IMR-90 (cell line): ENCODE measurements at regions not wholly inside any gene's neighbourhood (a gene's known extent, or its start where the extent isn't known, plus 50 kb on each side); places are given as distances from the start of the nearest gene placed in this dataset.

Source experiments
- ATAC-seq: fragments of 200-7000 bp; cut with Tn5 transposase; 2 replicates; pipeline ENCODE4 v1.9.1; 2020; ENCODE audit warnings: low read depth, mild to moderate bottlenecking, moderate library complexity
- BruUV-seq: library from RNA; stranded (reverse); fragments of 400-500 nt; replicated peaks from 2 replicates; lab custom pipeline; 2021; lab: Mats Ljungman, UMichigan
- CTCF ChIA-PET: fragments of 300-600 bp; formaldehyde crosslinking; extraction: SDS; loops from one replicate; lab custom pipeline; 2021; ENCODE audit warnings: antibody characterized with exemption; lab: Yijun Ruan, JAX
- POLR2A ChIA-PET: fragments of 300-600 bp; sonication (Branson Sonifier 250); formaldehyde crosslinking; loops from one replicate; lab custom pipeline; 2022; ENCODE audit warnings: antibody characterized with exemption; ENCODE audit not compliant: unreplicated experiment; lab: Charles Lee
- DNase-seq: peaks from one replicate; pipeline ENCODE4 v3.0.0; 2013
- H2AFZ ChIP-seq: replicated peaks from 2 replicates; pipeline ENCODE3; 2013; ENCODE audit warnings: low read length, mild to moderate bottlenecking; ENCODE audit not compliant: poor library complexity
- H2AK5ac ChIP-seq: 2 replicates; pipeline ENCODE4 v1.6.1; 2013; ENCODE audit warnings: low read depth, low read length, inconsistent platforms
- H2AK9ac ChIP-seq: replicated peaks from 2 replicates; pipeline ENCODE3; 2013; ENCODE audit warnings: mild to moderate bottlenecking, low read depth, low read length, moderate library complexity; ENCODE audit not compliant: poor library complexity
- H2BK120ac ChIP-seq: 2 replicates; pipeline ENCODE4 v1.6.1; 2013; ENCODE audit warnings: low read depth, low read length, inconsistent platforms
- H2BK15ac ChIP-seq: 3 replicates; pipeline ENCODE4 v1.6.1; 2013; ENCODE audit warnings: low read depth, low read length, inconsistent platforms
- H2BK20ac ChIP-seq: 2 replicates; pipeline ENCODE4 v1.6.1; 2013; ENCODE audit warnings: low read depth, mild to moderate bottlenecking, inconsistent platforms, low read length, moderate library complexity
- H2BK5ac ChIP-seq: 2 replicates; pipeline ENCODE4 v1.6.1; 2013; ENCODE audit warnings: mild to moderate bottlenecking, low read depth, low read length, inconsistent platforms; ENCODE audit not compliant: poor library complexity, severe bottlenecking
- H3K14ac ChIP-seq: replicated peaks from 2 replicates; pipeline ENCODE4 v1.6.1; 2013; ENCODE audit warnings: low read depth, low read length, inconsistent platforms
- H3K18ac ChIP-seq: 2 replicates; pipeline ENCODE4 v1.6.1; 2013; ENCODE audit warnings: low read depth, low read length, control low read depth
- H3K23ac ChIP-seq: 2 replicates; pipeline ENCODE4 v1.6.1; 2013; ENCODE audit warnings: low read depth, low read length, inconsistent platforms
- H3K27ac ChIP-seq: 2 replicates; pipeline ENCODE4 v1.5.1; 2013; ENCODE audit warnings: mild to moderate bottlenecking, control low read depth, low read length; ENCODE audit not compliant: insufficient read depth
- H3K27me3 ChIP-seq: 2 replicates; pipeline ENCODE4 v1.6.1; 2013; ENCODE audit warnings: low read length; ENCODE audit not compliant: control insufficient read depth, insufficient read depth
- H3K36me3 ChIP-seq: 2 replicates; pipeline ENCODE4 v1.6.1; 2013; ENCODE audit warnings: low read length, mixed read lengths; ENCODE audit not compliant: control insufficient read depth, insufficient read depth
- H3K4ac ChIP-seq: 2 replicates; pipeline ENCODE4 v1.6.1; 2013; ENCODE audit warnings: low read depth, low read length, inconsistent platforms
- H3K4me1 ChIP-seq: 2 replicates; pipeline ENCODE4 v1.6.1; 2013; ENCODE audit warnings: low read length, mixed read lengths; ENCODE audit not compliant: control insufficient read depth, insufficient read depth
- H3K4me2 ChIP-seq: 2 replicates; pipeline ENCODE4 v1.6.1; 2013; ENCODE audit warnings: low read depth, mild to moderate bottlenecking, control low read depth, low read length, moderate library complexity
- H3K4me3 ChIP-seq: 2 replicates; pipeline ENCODE4 v1.5.1; 2013; ENCODE audit warnings: low read depth, mild to moderate bottlenecking, control low read depth, low read length, moderate library complexity; ENCODE audit not compliant: insufficient read depth
- H3K56ac ChIP-seq: 2 replicates; pipeline ENCODE4 v1.6.1; 2013; ENCODE audit warnings: low read length, inconsistent platforms; ENCODE audit not compliant: insufficient read depth; ENCODE audit errors: extremely low read depth
- H3K79me1 ChIP-seq, 2 experiments: 2 replicates each; pipeline ENCODE4 v1.6.1; 2013; ENCODE audit warnings: low read length in 2 of 2, inconsistent platforms in 1 of 2, low read depth in 1 of 2
- H3K9ac ChIP-seq: 2 replicates; pipeline ENCODE4 v1.6.1; 2013; ENCODE audit warnings: low read depth, low read length, control low read depth
- H3K9me1 ChIP-seq: 2 replicates; pipeline ENCODE4 v1.6.1; 2013; ENCODE audit warnings: low read length, inconsistent platforms; ENCODE audit not compliant: insufficient read depth
- H3K9me3 ChIP-seq: 2 replicates; pipeline ENCODE4 v1.6.1; 2013; ENCODE audit warnings: low read length; ENCODE audit not compliant: control insufficient read depth, insufficient read depth
- H4K20me1 ChIP-seq: 2 replicates; pipeline ENCODE4 v1.6.1; 2013; ENCODE audit warnings: low read length, inconsistent platforms; ENCODE audit not compliant: insufficient read depth
- H4K5ac ChIP-seq: 2 replicates; pipeline ENCODE4 v1.6.1; 2013; ENCODE audit warnings: mild to moderate bottlenecking, low read depth, low read length, control low read depth
- H4K8ac ChIP-seq, 2 experiments: 2 replicates each; pipeline ENCODE4 v1.6.1; 2013; ENCODE audit warnings: low read depth in 2 of 2, low read length in 2 of 2, control low read depth in 1 of 2, inconsistent platforms in 1 of 2
- H4K91ac ChIP-seq: 2 replicates; pipeline ENCODE4 v1.6.1; 2013; ENCODE audit warnings: low read depth, low read length, inconsistent platforms; ENCODE audit not compliant: insufficient read depth
- BHLHE40 ChIP-seq: fragments of 150-350 bp; IDR thresholded peaks from 2 replicates; pipeline ENCODE4 v1.6.1; 2016; ENCODE audit warnings: mild to moderate bottlenecking, low read depth, low read length
- CHD1 ChIP-seq: IDR thresholded peaks from 2 replicates; pipeline ENCODE4 v1.6.1; 2012; ENCODE audit warnings: low read depth, low read length, improper control_type of control experiment
- FOS ChIP-seq: fragments of 150-350 bp; IDR thresholded peaks from 2 replicates; pipeline ENCODE4 v1.6.1; 2016; ENCODE audit warnings: low read depth, low read length
- MAFK ChIP-seq: IDR thresholded peaks from 2 replicates; pipeline ENCODE4 v1.6.1; 2012; ENCODE audit warnings: low read depth, low read length, improper control_type of control experiment
- MAZ ChIP-seq: IDR thresholded peaks from 2 replicates; pipeline ENCODE4 v1.6.1; 2012; ENCODE audit warnings: low read depth, mild to moderate bottlenecking, low read length, improper control_type of control experiment, moderate library complexity, borderline replicate concordance
- MXI1 ChIP-seq: IDR thresholded peaks from 2 replicates; pipeline ENCODE4 v1.6.1; 2012; ENCODE audit warnings: low read depth, mild to moderate bottlenecking, low read length, moderate library complexity, borderline replicate concordance
- NFE2L2 ChIP-seq: fragments of 150-350 bp; IDR thresholded peaks from 2 replicates; pipeline ENCODE4 v1.6.1; 2016; ENCODE audit warnings: low read depth, mild to moderate bottlenecking, low read length
- POLR2A ChIP-seq: IDR thresholded peaks from 2 replicates; pipeline ENCODE4 v1.6.1; 2012; ENCODE audit warnings: mild to moderate bottlenecking, low read depth, low read length
- RAD21 ChIP-seq: IDR thresholded peaks from 2 replicates; pipeline ENCODE4 v1.6.1; 2012; ENCODE audit warnings: low read length, improper control_type of control experiment
- RCOR1 ChIP-seq: IDR thresholded peaks from 2 replicates; pipeline ENCODE4 v1.6.1; 2012; ENCODE audit warnings: mild to moderate bottlenecking, low read length, improper control_type of control experiment; ENCODE audit not compliant: insufficient replicate concordance
- RFX5 ChIP-seq: IDR thresholded peaks from 2 replicates; pipeline ENCODE4 v1.8.0; 2012; ENCODE audit warnings: low read depth, mild to moderate bottlenecking, low read length, moderate library complexity
- SMC3 ChIP-seq: fragments of 150-350 bp; IDR thresholded peaks from 2 replicates; pipeline ENCODE4 v1.6.1; 2016; ENCODE audit warnings: low read depth, mild to moderate bottlenecking, antibody characterized with exemption, low read length, moderate library complexity
- WGBS, 2 experiments: methylation state at CpG; one replicate each; pipeline versions ENCODE4 v1.1.5 to v1.1.7; 2013; ENCODE audit warnings: missing lambda C conversion rate in 2 of 2; ENCODE audit not compliant: insufficient read length in 1 of 2; ENCODE audit errors: extremely low coverage in 2 of 2; 5-methylcytosine and 5-hydroxymethylcytosine counted together
- dilution Hi-C: fragments of 300-500 bp; cut with HindIII; formaldehyde crosslinking; loops from one replicate; pipeline ENCODE4 v1.14.3; 2018; ENCODE audit warnings: low sequenced_read_pairs; ENCODE audit not compliant: unreplicated experiment
- in situ Hi-C: fragments of 300-500 bp; cut with MboI; formaldehyde crosslinking; loops from 3 replicates; pipeline ENCODE4 v1.14.3; 2019; ENCODE audit warnings: low sequenced_read_pairs, inconsistent platforms, mixed read lengths
- intact Hi-C: fragments of 100-400 bp; cut with micrococcal nuclease; formaldehyde crosslinking; loops from 2 replicates; pipeline ENCODE4 v1.10.0; 2022
- TF ChIP-seq, protein P1 (sequence below): conservative IDR thresholded peaks from 2 replicates; pipeline ENCODE4 v1.5.1; 2012; ENCODE audit warnings: mild to moderate bottlenecking, low read depth, low read length, improper control_type of control experiment
- TF ChIP-seq, protein P2 (sequence below): fragments of 150-350 bp; IDR thresholded peaks from 2 replicates; pipeline ENCODE4 v1.6.1; 2017; ENCODE audit warnings: mild to moderate bottlenecking, antibody characterized with exemption, low read length, low read depth

DNA sequence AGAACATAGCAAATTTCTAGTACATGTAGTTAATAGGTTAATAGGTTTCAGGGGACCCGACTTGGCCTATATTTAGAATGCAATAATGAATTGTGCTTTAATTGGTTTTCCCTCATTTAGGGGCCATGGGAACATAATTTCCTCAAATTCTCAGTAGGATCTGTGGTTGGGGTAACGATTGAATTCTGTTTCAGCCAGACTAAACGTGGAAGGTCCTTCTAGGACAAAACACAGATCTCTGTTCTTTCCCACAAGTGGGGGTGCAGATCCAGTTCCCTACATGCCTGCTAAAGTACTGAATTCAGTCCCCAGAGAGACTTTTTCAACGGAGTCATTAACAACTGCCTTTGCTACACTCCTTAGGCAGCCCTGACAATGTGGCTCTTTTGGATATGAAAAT lies 50.7 kb upstream of the AGBL1 start:
- POLR2A ChIA-PET: no interaction called here
- intact Hi-C loops (no loop called here), dilution Hi-C loops (no loop called here), in situ Hi-C loops (no loop called here)
- H2AFZ ChIP-seq: no peak overlapping the region
- no peak overlapping the region for H4K91ac ChIP-seq
- H3K27me3 ChIP-seq: no peaks in the 10 kb centered on the region
- DNase-seq: no peak
- H3K36me3 ChIP-seq: no peaks in the 10 kb centered on the region
- no peak overlapping the region for H4K8ac ChIP-seq
- H3K4ac ChIP-seq: no peak overlapping the region
- H3K23ac ChIP-seq: no peak overlapping the region
- no TSS peak for BruUV-seq
- no peak overlapping the region for H2BK15ac ChIP-seq
- CTCF ChIA-PET: no interaction called here
- no peak overlapping the region for H3K4me2 ChIP-seq
- no peaks in the 10 kb centered on the region for H4K20me1 ChIP-seq
- H2BK5ac ChIP-seq: no peak overlapping the region
- no peak overlapping the region for H2BK120ac ChIP-seq
- TF ChIP-seq BHLHE40: no peak
- TF ChIP-seq NFE2L2: no peak
- no peak for TF ChIP-seq RAD21
- TF ChIP-seq RCOR1: no peak
- no peak for TF ChIP-seq MXI1
- no peak for TF ChIP-seq POLR2A
- TF ChIP-seq, protein P1, sequence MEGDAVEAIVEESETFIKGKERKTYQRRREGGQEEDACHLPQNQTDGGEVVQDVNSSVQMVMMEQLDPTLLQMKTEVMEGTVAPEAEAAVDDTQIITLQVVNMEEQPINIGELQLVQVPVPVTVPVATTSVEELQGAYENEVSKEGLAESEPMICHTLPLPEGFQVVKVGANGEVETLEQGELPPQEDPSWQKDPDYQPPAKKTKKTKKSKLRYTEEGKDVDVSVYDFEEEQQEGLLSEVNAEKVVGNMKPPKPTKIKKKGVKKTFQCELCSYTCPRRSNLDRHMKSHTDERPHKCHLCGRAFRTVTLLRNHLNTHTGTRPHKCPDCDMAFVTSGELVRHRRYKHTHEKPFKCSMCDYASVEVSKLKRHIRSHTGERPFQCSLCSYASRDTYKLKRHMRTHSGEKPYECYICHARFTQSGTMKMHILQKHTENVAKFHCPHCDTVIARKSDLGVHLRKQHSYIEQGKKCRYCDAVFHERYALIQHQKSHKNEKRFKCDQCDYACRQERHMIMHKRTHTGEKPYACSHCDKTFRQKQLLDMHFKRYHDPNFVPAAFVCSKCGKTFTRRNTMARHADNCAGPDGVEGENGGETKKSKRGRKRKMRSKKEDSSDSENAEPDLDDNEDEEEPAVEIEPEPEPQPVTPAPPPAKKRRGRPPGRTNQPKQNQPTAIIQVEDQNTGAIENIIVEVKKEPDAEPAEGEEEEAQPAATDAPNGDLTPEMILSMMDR: no peak
- no peak for TF ChIP-seq FOS
- no peak for TF ChIP-seq MAFK
- TF ChIP-seq MAZ: no peak
- TF ChIP-seq RFX5: no peak
- TF ChIP-seq CHD1: no peak
- no peak for TF ChIP-seq SMC3
- TF ChIP-seq, protein P2, sequence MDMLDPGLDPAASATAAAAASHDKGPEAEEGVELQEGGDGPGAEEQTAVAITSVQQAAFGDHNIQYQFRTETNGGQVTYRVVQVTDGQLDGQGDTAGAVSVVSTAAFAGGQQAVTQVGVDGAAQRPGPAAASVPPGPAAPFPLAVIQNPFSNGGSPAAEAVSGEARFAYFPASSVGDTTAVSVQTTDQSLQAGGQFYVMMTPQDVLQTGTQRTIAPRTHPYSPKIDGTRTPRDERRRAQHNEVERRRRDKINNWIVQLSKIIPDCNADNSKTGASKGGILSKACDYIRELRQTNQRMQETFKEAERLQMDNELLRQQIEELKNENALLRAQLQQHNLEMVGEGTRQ: no peak
- no peak overlapping the region for H3K27ac ChIP-seq
- WGBS, 2 experiments: no CpG with 5 or more reads among the region's 4 CpGs
- no peaks in the 10 kb centered on the region for H3K4me1 ChIP-seq
- no peak overlapping the region for H2AK5ac ChIP-seq
- H3K9me1 ChIP-seq: no peaks in the 10 kb centered on the region
- peaks cover 11% of the 10 kb centered on the region for H3K9me3 ChIP-seq
- ATAC-seq: no peak
- H3K9ac ChIP-seq: no peak overlapping the region
- no peak overlapping the region for H2BK20ac ChIP-seq
- no peak overlapping the region for H2AK9ac ChIP-seq
- H3K4me3 ChIP-seq: no peak overlapping the region
- no peak overlapping the region for H3K18ac ChIP-seq
- H3K56ac ChIP-seq: no peak overlapping the region
- H3K79me1 ChIP-seq: no peaks in the 10 kb centered on the region
- no peak overlapping the region for H4K5ac ChIP-seq
- no peak overlapping the region for H3K14ac ChIP-seq
